HUES64 (cell line): ENCODE measurements at regions not wholly inside any gene's neighbourhood (a gene's known extent, or its start where the extent isn't known, plus 50 kb on each side); places are given as distances from the start of the nearest gene placed in this dataset.

ENCODE experiments used
- H3K27ac ChIP-seq: 2 replicates; pipeline ENCODE4 v1.7.0; 2013; ENCODE audit warnings: low read depth, low read length, inconsistent platforms
- H3K27me3 ChIP-seq: 2 replicates; pipeline ENCODE4 v1.6.1; 2013; ENCODE audit warnings: mild to moderate bottlenecking, low read length; ENCODE audit not compliant: insufficient read depth
- H3K36me3 ChIP-seq: 2 replicates; pipeline ENCODE4 v1.6.1; 2013; ENCODE audit warnings: mild to moderate bottlenecking, low read length; ENCODE audit not compliant: insufficient read depth
- H3K4me1 ChIP-seq: 2 replicates; pipeline ENCODE4 v1.6.1; 2013; ENCODE audit warnings: mild to moderate bottlenecking, low read length, moderate library complexity; ENCODE audit not compliant: insufficient read depth
- H3K4me3 ChIP-seq: 2 replicates; pipeline ENCODE4 v1.5.1; 2013; ENCODE audit warnings: mild to moderate bottlenecking, low read length, moderate library complexity
- H3K9ac ChIP-seq: 2 replicates; pipeline ENCODE4 v1.6.1; 2013; ENCODE audit warnings: mild to moderate bottlenecking, low read depth, low read length
- H3K9me3 ChIP-seq: 2 replicates; pipeline ENCODE4 v1.6.1; 2013; ENCODE audit warnings: low read depth, low read length; ENCODE audit not compliant: insufficient read depth
- WGBS: fragments of 150-250, 120-280 bp; methylation state at CpG from one replicate; pipeline ENCODE4 v1.1.7; 2013; ENCODE audit warnings: missing lambda C conversion rate; 5-methylcytosine and 5-hydroxymethylcytosine counted together

GRCh38 chr9:108640230-108640629 is 215.6 kb downstream of the ACTL7B start:
- no peak overlapping the region for H3K27ac ChIP-seq
- H3K9ac ChIP-seq: no peak overlapping the region
- WGBS: no CpG with 5 or more reads among the region's 1 CpG

GRCh38 chr9:108639696-108640095 is 216.1 kb downstream of the ACTL7B start:
- Histone ChIP-seq H3K4me3 (no peak overlapping the region), H3K36me3 (no peaks in the 10 kb centered on the region), H3K27ac (no peak overlapping the region), H3K9ac (no peak overlapping the region), H3K27me3 (no peaks in the 10 kb centered on the region), H3K9me3 (no peaks in the 10 kb centered on the region), H3K4me1 (peaks cover 11% of the 10 kb centered on the region; the same call in 1 of the 2 replicates)
- WGBS: 96% methylated on average over 3 of the region's 3 CpGs

More at GRCh38 chr9:108640230-108640629, 215.6 kb downstream of the ACTL7B start:
- Histone ChIP-seq H3K27me3 (no peaks in the 10 kb centered on the region), H3K4me1 (peaks cover 11% of the 10 kb centered on the region; the same call in 1 of the 2 replicates), H3K4me3 (no peak overlapping the region), H3K36me3 (no peaks in the 10 kb centered on the region), H3K9me3 (no peaks in the 10 kb centered on the region)

GRCh38 chr9:108639091-108639490 is 216.7 kb downstream of the ACTL7B start:
- peaks cover 11% of the 10 kb centered on the region; the same call in 1 of the 2 replicates for H3K4me1 ChIP-seq
- H3K36me3 ChIP-seq: no peaks in the 10 kb centered on the region
- H3K9ac ChIP-seq: no peak overlapping the region
- WGBS: 94% methylated on average over 4 of the region's 5 CpGs
- H3K4me3 ChIP-seq: no peak overlapping the region
- H3K27me3 ChIP-seq: no peaks in the 10 kb centered on the region
- H3K27ac ChIP-seq: no peak overlapping the region
- no peaks in the 10 kb centered on the region for H3K9me3 ChIP-seq

- peak overlapping the region; percentile 11; the same call in 1 of the 2 replicates for H3K9ac ChIP-seq
- peak overlapping the region; percentile 12; the same call in 1 of the 2 replicates for H3K27ac ChIP-seq
- H3K36me3 ChIP-seq: no peaks in the 10 kb centered on the region
- no peaks in the 10 kb centered on the region for H3K27me3 ChIP-seq
- H3K4me3 ChIP-seq: no peak overlapping the region
- WGBS: 39% methylated on average over 6 of the region's 6 CpGs
- peaks cover 11% of the 10 kb centered on the region; the same call in 1 of the 2 replicates for H3K4me1 ChIP-seq
- H3K9me3 ChIP-seq: no peaks in the 10 kb centered on the region
These were observed 218.4 kb downstream of the ACTL7B start for GRCh38 chr9:108637340-108637739.

- H3K9me3 ChIP-seq: no peaks in the 10 kb centered on the region
- no peak overlapping the region for H3K9ac ChIP-seq
- H3K27ac ChIP-seq: no peak overlapping the region
- peaks cover 11% of the 10 kb centered on the region; the same call in 1 of the 2 replicates for H3K4me1 ChIP-seq
- H3K36me3 ChIP-seq: no peaks in the 10 kb centered on the region
- H3K4me3 ChIP-seq: no peak overlapping the region
- H3K27me3 ChIP-seq: no peaks in the 10 kb centered on the region
- WGBS: 77% methylated on average over 1 of the region's 2 CpGs
These were observed 219.8 kb downstream of the ACTL7B start for GRCh38 chr9:108636013-108636412.

GRCh38 chr9:108634672-108635462 is 220.9 kb downstream of the ACTL7B start:
- WGBS: 95% methylated on average over 11 of the region's 11 CpGs
- Histone ChIP-seq H3K9ac (no peak overlapping the region), H3K36me3 (no peaks in the 10 kb centered on the region)

GRCh38 chr9:108634204-108634603 is 221.6 kb downstream of the ACTL7B start:
- no peaks in the 10 kb centered on the region for H3K9me3 ChIP-seq
- H3K4me1 ChIP-seq: peaks cover 11% of the 10 kb centered on the region; the same call in 1 of the 2 replicates
- 91% methylated on average over 5 of the region's 5 CpGs for WGBS
- H3K27me3 ChIP-seq: no peaks in the 10 kb centered on the region
- no peak overlapping the region for H3K9ac ChIP-seq
- H3K4me3 ChIP-seq: no peak overlapping the region
- no peaks in the 10 kb centered on the region for H3K36me3 ChIP-seq
- H3K27ac ChIP-seq: no peak overlapping the region

More at GRCh38 chr9:108634672-108635462, 220.9 kb downstream of the ACTL7B start:
- Histone ChIP-seq H3K27ac (no peak overlapping the region), H3K4me3 (no peak overlapping the region), H3K4me1 (peaks cover 11% of the 10 kb centered on the region; the same call in 1 of the 2 replicates), H3K9me3 (no peaks in the 10 kb centered on the region), H3K27me3 (no peaks in the 10 kb centered on the region)

- no peaks in the 10 kb centered on the region for H3K36me3 ChIP-seq
- H3K27me3 ChIP-seq: no peaks in the 10 kb centered on the region
- H3K9ac ChIP-seq: no peak overlapping the region
- H3K4me1 ChIP-seq: no peaks in the 10 kb centered on the region
- no peaks in the 10 kb centered on the region for H3K9me3 ChIP-seq
- 86% methylated on average over 3 of the region's 3 CpGs for WGBS
- no peak overlapping the region for H3K4me3 ChIP-seq
- H3K27ac ChIP-seq: no peak overlapping the region
These were observed 224.1 kb downstream of the ACTL7B start for GRCh38 chr9:108631496-108632285.

- Histone ChIP-seq H3K27ac (no peak overlapping the region), H3K36me3 (no peaks in the 10 kb centered on the region), H3K4me3 (no peak overlapping the region), H3K9ac (no peak overlapping the region), H3K9me3 (no peaks in the 10 kb centered on the region), H3K4me1 (no peaks in the 10 kb centered on the region), H3K27me3 (no peaks in the 10 kb centered on the region)
These were observed 227.5 kb downstream of the ACTL7B start for GRCh38 chr9:108628316-108628715.

- 96% methylated on average over 19 of the region's 19 CpGs for WGBS
- Histone ChIP-seq H3K27ac (no peak overlapping the region), H3K36me3 (no peaks in the 10 kb centered on the region), H3K9ac (no peak overlapping the region), H3K9me3 (no peaks in the 10 kb centered on the region), H3K27me3 (no peaks in the 10 kb centered on the region), H3K4me1 (no peaks in the 10 kb centered on the region), H3K4me3 (no peak overlapping the region)
These were observed 229.0 kb downstream of the ACTL7B start for GRCh38 chr9:108626743-108627142.
